Occipital lobe (tissue), 1 donor: ENCODE measurements at regions not wholly inside any gene's neighbourhood (a gene's known extent, or its start where the extent isn't known, plus 50 kb on each side); places are given as distances from the start of the nearest gene placed in this dataset.

Experiments used
- DNase-seq: peaks from one replicate; lab custom pipeline; 2025; lab: John Stamatoyannopoulos, UW

- no peak for DNase-seq
These were observed 54.2 kb upstream of the BCL2L14 start for GRCh38 chr12:12016284-12017100.

GRCh38 chr12:12017135-12017581 is 53.6 kb upstream of the BCL2L14 start:
- DNase-seq, result no peak

GRCh38 chr12:12017798-12018197 is 52.9 kb upstream of the BCL2L14 start:
- no peak for DNase-seq

- DNase-seq, result no peak
These were observed 52.3 kb upstream of the BCL2L14 start for GRCh38 chr12:12018454-12018853.

- DNase-seq, result no peak
These were observed 50.9 kb upstream of the BCL2L14 start for GRCh38 chr12:12019881-12020280.

GRCh38 chr12:12020762-12021161 is 50.0 kb upstream of the BCL2L14 start:
- no peak for DNase-seq
